ENCODE measurements at regions not wholly inside any gene's neighbourhood (a gene's known extent, or its start where the extent isn't known, plus 50 kb on each side); places are given as distances from the start of the nearest gene placed in this dataset.

GRCh38 chr20:43857932-43858331 lies 56.7 kb upstream of the TOX2 start:
- Histone ChIP-seq H3K36me3 (no peaks in the 10 kb centered on the region), H3K4me3 (no peak overlapping the region), H3K9me3 (peaks cover 0 to 4% (median 0%) of the 10 kb centered on the region in 8 donors), H3K4me1 (no peaks in the 10 kb centered on the region), H3K27ac (no peak overlapping the region), H3K27me3 (replicated peaks in 1 of 7) (peaks cover 0 to under 1% (median 0%) of the 10 kb centered on the region in 7 donors)
- intact Hi-C loops (cut with DNase I; ENCODE audit: low total_unique reads), result no loop called here
- no peak for DNase-seq
- WGBS, 5 donors, result 94 to 100% (median 98%) methylated on average over 1 of the region's 1 CpG
- TF ChIP-seq POLR2AphosphoS5 (IDR thresholded peaks at IDR 0.05), result no peak
- no peak for TF ChIP-seq CTCF (IDR thresholded peaks at IDR 0.05 in 8 of 11, conservative IDR thresholded peaks at IDR 0.05 in 3 of 11)
- no peak for TF ChIP-seq POLR2A (IDR thresholded peaks at IDR 0.05)

GRCh38 chr20:43857127-43857526 lies 57.5 kb upstream of the TOX2 start:
- no peak overlapping the region for H3K4me3 ChIP-seq
- intact Hi-C loops (cut with DNase I; ENCODE audit: low total_unique reads), result no loop called here
- no peak overlapping the region for H3K27ac ChIP-seq
- no peaks in the 10 kb centered on the region for H3K4me1 ChIP-seq
- H3K9me3 ChIP-seq, result peaks cover 0 to 4% (median 0%) of the 10 kb centered on the region in 8 donors
- no peaks in the 10 kb centered on the region for H3K27me3 ChIP-seq (replicated peaks in 1 of 7)
- DNase-seq, result no peak
- no peak for TF ChIP-seq POLR2A (IDR thresholded peaks at IDR 0.05)
- no peak for TF ChIP-seq CTCF (IDR thresholded peaks at IDR 0.05 in 8 of 11, conservative IDR thresholded peaks at IDR 0.05 in 3 of 11)
- TF ChIP-seq POLR2AphosphoS5 (IDR thresholded peaks at IDR 0.05), result no peak
- no peaks in the 10 kb centered on the region for H3K36me3 ChIP-seq

- intact Hi-C loops (cut with DNase I; ENCODE audit: low total_unique reads), result no loop called here
- no peak for DNase-seq
- WGBS, 5 donors, result 79 to 97% (median 89%) methylated on average over 1 of the region's 1 CpG
- no peak overlapping the region for H3K4me3 ChIP-seq
- H3K36me3 ChIP-seq, result no peaks in the 10 kb centered on the region
- TF ChIP-seq CTCF (IDR thresholded peaks at IDR 0.05 in 8 of 11, conservative IDR thresholded peaks at IDR 0.05 in 3 of 11) (no peak), POLR2AphosphoS5 (IDR thresholded peaks at IDR 0.05) (no peak), POLR2A (IDR thresholded peaks at IDR 0.05) (no peak)
- no peaks in the 10 kb centered on the region for H3K27me3 ChIP-seq (replicated peaks in 1 of 7)
- H3K9me3 ChIP-seq, result peaks cover 0 to 4% (median 0%) of the 10 kb centered on the region in 8 donors
- H3K4me1 ChIP-seq, result no peaks in the 10 kb centered on the region
- no peak overlapping the region for H3K27ac ChIP-seq
These were observed 58.8 kb upstream of the TOX2 start for GRCh38 chr20:43855803-43856202.

GRCh38 chr20:43853918-43854317 lies 60.7 kb upstream of the TOX2 start:
- Histone ChIP-seq H3K27ac (no peak overlapping the region), H3K4me1 (no peaks in the 10 kb centered on the region), H3K27me3 (replicated peaks in 1 of 7) (no peaks in the 10 kb centered on the region), H3K4me3 (no peak overlapping the region), H3K36me3 (no peaks in the 10 kb centered on the region), H3K9me3 (peaks cover 0 to 4% (median 0%) of the 10 kb centered on the region in 8 donors)
- WGBS, 5 donors, result 90 to 93% (median 91%) methylated on average over 6 of the region's 6 CpGs
- TF ChIP-seq POLR2A (IDR thresholded peaks at IDR 0.05), result no peak
- TF ChIP-seq POLR2AphosphoS5 (IDR thresholded peaks at IDR 0.05), result no peak
- TF ChIP-seq CTCF (IDR thresholded peaks at IDR 0.05 in 8 of 11, conservative IDR thresholded peaks at IDR 0.05 in 3 of 11), result no peak
- intact Hi-C loops (cut with DNase I; ENCODE audit: low total_unique reads), result no loop called here
- DNase-seq, result no peak

All from spleen (tissue), 11 donors.